ENCODE measurements at regions not wholly inside any gene's neighbourhood (a gene's known extent, or its start where the extent isn't known, plus 50 kb on each side); places are given as distances from the start of the nearest gene placed in this dataset.
"Not testable (repeated sequence)": the region's sequence is repeated elsewhere in the genome, so short reads cannot be mapped to it uniquely, and the experiment has no call there.

DNA sequence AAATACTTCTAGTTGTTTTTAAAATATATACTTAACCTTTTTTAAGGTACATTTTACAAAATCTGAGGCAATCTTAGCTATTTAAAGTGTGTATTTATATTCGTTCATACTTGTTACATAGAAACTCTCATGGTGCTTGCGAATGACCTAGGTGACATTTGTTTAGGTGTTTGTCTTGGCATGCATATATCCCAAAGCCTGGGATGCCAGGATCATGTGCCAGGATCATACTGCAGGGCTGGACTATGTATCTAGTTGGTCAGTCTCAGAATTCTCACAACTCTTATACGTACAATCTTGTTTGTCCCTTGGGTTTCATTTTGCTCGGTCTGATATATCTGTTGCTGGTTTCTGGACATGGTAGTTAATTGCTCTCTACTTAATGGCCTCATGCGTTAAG is 109.9 kb upstream of the WIPF3 start:
- H4K8ac ChIP-seq (ENCODE audit: low read depth, low read length); H3K4ac ChIP-seq (ENCODE audit: low read length); H3K14ac ChIP-seq (ENCODE audit: low read length); H3K4me2 ChIP-seq (ENCODE audit: insufficient read depth, low read length, poor library complexity, severe bottlenecking); H3K4me3 ChIP-seq (ENCODE audit: low read length in 2 of 2); H2BK5ac ChIP-seq (ENCODE audit: low read length); H2BK12ac ChIP-seq (ENCODE audit: low read length); H2AFZ ChIP-seq (ENCODE audit: low read length); H3K4me1 ChIP-seq (ENCODE audit: control insufficient read depth in 2 of 2, insufficient read depth in 1 of 2, low read depth in 1 of 2, low read length in 2 of 2); H3K9me3 ChIP-seq (replicated peaks in 1 of 2; ENCODE audit: control insufficient read depth in 2 of 2, insufficient read depth in 1 of 2, low read depth in 1 of 2, low read length in 2 of 2); H3K27ac ChIP-seq (replicated peaks; ENCODE audit: low read length); DNase-seq (ENCODE audit: low spot score); H3K23ac ChIP-seq (ENCODE audit: low read depth, low read length, poor library complexity); H2BK120ac ChIP-seq (ENCODE audit: low read depth, low read length); H4K91ac ChIP-seq (ENCODE audit: low read depth, low read length, poor library complexity); H3K18ac ChIP-seq (ENCODE audit: low read length); H3K27me3 ChIP-seq (ENCODE audit: control insufficient read depth in 3 of 3, insufficient read depth in 3 of 3, low read depth in 1 of 3, low read length in 3 of 3); H3K36me3 ChIP-seq (replicated peaks in 1 of 2; ENCODE audit: control insufficient read depth in 2 of 2, insufficient read depth in 2 of 2, low read length in 2 of 2); H3K9ac ChIP-seq (ENCODE audit: low read depth, low read length, poor library complexity); H3K79me1 ChIP-seq (ENCODE audit: low read depth, low read length); H2BK15ac ChIP-seq (ENCODE audit: low read length); H2AK5ac ChIP-seq (ENCODE audit: low read depth, low read length): not testable (repeated sequence)
- no CpG with 5 or more reads among the region's 5 CpGs for WGBS, 2 donors (ENCODE audit: extremely low coverage in 2 of 2, insufficient read length in 2 of 2, insufficient replicate concordance in 1 of 2)

DNA sequence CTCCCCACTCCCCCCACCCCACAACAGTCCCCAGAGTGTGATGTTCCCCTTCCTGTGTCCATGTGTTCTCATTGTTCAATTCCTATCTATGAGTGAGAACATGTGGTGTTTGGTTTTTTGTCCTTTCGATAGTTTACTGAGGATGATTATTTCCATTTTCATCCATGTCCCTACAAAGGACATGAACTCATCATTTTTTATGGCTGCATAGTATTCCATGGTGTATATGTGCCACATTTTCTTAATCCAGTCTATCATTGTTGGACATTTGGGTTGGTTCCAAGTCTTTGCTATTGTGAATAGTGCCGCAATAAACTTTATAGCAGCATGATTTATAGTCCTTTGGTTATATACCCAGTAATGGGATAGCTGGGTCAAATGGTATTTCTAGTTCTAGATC is 106.6 kb upstream of the WIPF3 start:
- H3K14ac ChIP-seq (ENCODE audit: low read length); H3K23ac ChIP-seq (ENCODE audit: low read depth, low read length, poor library complexity); DNase-seq (ENCODE audit: low spot score); H4K8ac ChIP-seq (ENCODE audit: low read depth, low read length); H3K79me1 ChIP-seq (ENCODE audit: low read depth, low read length); H4K91ac ChIP-seq (ENCODE audit: low read depth, low read length, poor library complexity); H3K27ac ChIP-seq (replicated peaks; ENCODE audit: low read length); H2BK120ac ChIP-seq (ENCODE audit: low read depth, low read length); H3K27me3 ChIP-seq (ENCODE audit: control insufficient read depth in 3 of 3, insufficient read depth in 3 of 3, low read depth in 1 of 3, low read length in 3 of 3); H3K36me3 ChIP-seq (replicated peaks in 1 of 2; ENCODE audit: control insufficient read depth in 2 of 2, insufficient read depth in 2 of 2, low read length in 2 of 2); H2BK5ac ChIP-seq (ENCODE audit: low read length); H3K4me1 ChIP-seq (ENCODE audit: control insufficient read depth in 2 of 2, insufficient read depth in 1 of 2, low read depth in 1 of 2, low read length in 2 of 2); H2BK15ac ChIP-seq (ENCODE audit: low read length); H2BK12ac ChIP-seq (ENCODE audit: low read length); H2AFZ ChIP-seq (ENCODE audit: low read length); H2AK5ac ChIP-seq (ENCODE audit: low read depth, low read length); H3K9ac ChIP-seq (ENCODE audit: low read depth, low read length, poor library complexity); H3K4me3 ChIP-seq (ENCODE audit: low read length in 2 of 2); H3K4ac ChIP-seq (ENCODE audit: low read length); H3K4me2 ChIP-seq (ENCODE audit: insufficient read depth, low read length, poor library complexity, severe bottlenecking); H3K9me3 ChIP-seq (replicated peaks in 1 of 2; ENCODE audit: control insufficient read depth in 2 of 2, insufficient read depth in 1 of 2, low read depth in 1 of 2, low read length in 2 of 2); H3K18ac ChIP-seq (ENCODE audit: low read length): not testable (repeated sequence)
- no CpG with 5 or more reads among the region's 2 CpGs for WGBS, 2 donors (ENCODE audit: extremely low coverage in 2 of 2, insufficient read length in 2 of 2, insufficient replicate concordance in 1 of 2)

DNA sequence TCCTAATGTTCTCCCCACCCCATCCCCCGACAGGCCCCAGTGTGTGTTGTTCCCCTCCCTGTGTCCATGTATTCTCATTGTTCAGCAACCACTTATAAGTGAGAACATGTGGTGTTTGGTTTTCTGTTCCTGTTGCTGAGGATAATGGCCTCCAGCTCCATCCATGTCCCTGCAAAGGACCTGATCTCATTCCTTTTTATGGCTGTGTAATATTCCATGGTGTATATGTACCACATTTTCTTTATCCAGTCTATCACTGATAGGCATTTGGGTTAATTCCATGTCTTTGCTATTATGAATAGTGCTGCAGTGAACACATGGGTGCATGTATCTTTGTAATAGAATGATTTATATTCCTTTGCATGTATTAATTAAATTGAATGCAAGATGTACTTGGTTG is 104.8 kb upstream of the WIPF3 start:
- not testable (repeated sequence) for H3K79me1 ChIP-seq (ENCODE audit: low read depth, low read length); H3K36me3 ChIP-seq (replicated peaks in 1 of 2; ENCODE audit: control insufficient read depth in 2 of 2, insufficient read depth in 2 of 2, low read length in 2 of 2); H2BK12ac ChIP-seq (ENCODE audit: low read length); H3K27ac ChIP-seq (replicated peaks; ENCODE audit: low read length); H3K23ac ChIP-seq (ENCODE audit: low read depth, low read length, poor library complexity); H3K14ac ChIP-seq (ENCODE audit: low read length); H2BK15ac ChIP-seq (ENCODE audit: low read length); H2AFZ ChIP-seq (ENCODE audit: low read length); H3K9ac ChIP-seq (ENCODE audit: low read depth, low read length, poor library complexity); H2BK120ac ChIP-seq (ENCODE audit: low read depth, low read length); H3K18ac ChIP-seq (ENCODE audit: low read length); H2BK5ac ChIP-seq (ENCODE audit: low read length); H3K9me3 ChIP-seq (replicated peaks in 1 of 2; ENCODE audit: control insufficient read depth in 2 of 2, insufficient read depth in 1 of 2, low read depth in 1 of 2, low read length in 2 of 2); H3K4me2 ChIP-seq (ENCODE audit: insufficient read depth, low read length, poor library complexity, severe bottlenecking); H2AK5ac ChIP-seq (ENCODE audit: low read depth, low read length); H3K4me3 ChIP-seq (ENCODE audit: low read length in 2 of 2); H4K91ac ChIP-seq (ENCODE audit: low read depth, low read length, poor library complexity); DNase-seq (ENCODE audit: low spot score); H3K4me1 ChIP-seq (ENCODE audit: control insufficient read depth in 2 of 2, insufficient read depth in 1 of 2, low read depth in 1 of 2, low read length in 2 of 2); H3K27me3 ChIP-seq (ENCODE audit: control insufficient read depth in 3 of 3, insufficient read depth in 3 of 3, low read depth in 1 of 3, low read length in 3 of 3); H3K4ac ChIP-seq (ENCODE audit: low read length); H4K8ac ChIP-seq (ENCODE audit: low read depth, low read length)
- WGBS, 2 donors (ENCODE audit: extremely low coverage in 2 of 2, insufficient read length in 2 of 2, insufficient replicate concordance in 1 of 2), result no CpG with 5 or more reads among the region's 1 CpG

DNA sequence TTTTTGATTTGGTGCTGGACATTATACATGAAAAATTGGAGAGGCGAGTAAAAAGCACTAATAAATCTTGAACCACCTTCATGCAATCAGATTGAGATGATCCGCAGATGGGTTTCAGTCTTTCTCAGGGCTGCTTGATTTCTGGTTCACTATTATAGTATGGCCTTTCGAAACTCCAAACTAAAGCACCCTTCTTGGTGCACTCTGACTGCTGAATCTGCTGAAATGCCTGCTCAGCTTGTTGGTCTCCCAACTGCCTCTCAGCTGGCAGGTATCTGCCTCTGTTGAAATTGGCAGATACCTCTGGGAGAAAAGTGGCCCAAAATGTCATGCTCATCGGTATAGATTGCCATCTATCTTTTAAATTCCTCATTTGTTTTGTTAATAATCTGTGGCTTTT is 102.5 kb upstream of the WIPF3 start:
- not testable (repeated sequence) for H2BK12ac ChIP-seq (ENCODE audit: low read length); H2BK5ac ChIP-seq (ENCODE audit: low read length); DNase-seq (ENCODE audit: low spot score); H3K36me3 ChIP-seq (replicated peaks in 1 of 2; ENCODE audit: control insufficient read depth in 2 of 2, insufficient read depth in 2 of 2, low read length in 2 of 2); H3K14ac ChIP-seq (ENCODE audit: low read length); H3K23ac ChIP-seq (ENCODE audit: low read depth, low read length, poor library complexity); H3K79me1 ChIP-seq (ENCODE audit: low read depth, low read length); H3K4me1 ChIP-seq (ENCODE audit: control insufficient read depth in 2 of 2, insufficient read depth in 1 of 2, low read depth in 1 of 2, low read length in 2 of 2); H3K27me3 ChIP-seq (ENCODE audit: control insufficient read depth in 3 of 3, insufficient read depth in 3 of 3, low read depth in 1 of 3, low read length in 3 of 3); H4K91ac ChIP-seq (ENCODE audit: low read depth, low read length, poor library complexity); H2AFZ ChIP-seq (ENCODE audit: low read length); H3K4me2 ChIP-seq (ENCODE audit: insufficient read depth, low read length, poor library complexity, severe bottlenecking); H3K18ac ChIP-seq (ENCODE audit: low read length); H2BK15ac ChIP-seq (ENCODE audit: low read length); H3K9me3 ChIP-seq (replicated peaks in 1 of 2; ENCODE audit: control insufficient read depth in 2 of 2, insufficient read depth in 1 of 2, low read depth in 1 of 2, low read length in 2 of 2); H3K4me3 ChIP-seq (ENCODE audit: low read length in 2 of 2); H2BK120ac ChIP-seq (ENCODE audit: low read depth, low read length); H3K9ac ChIP-seq (ENCODE audit: low read depth, low read length, poor library complexity); H2AK5ac ChIP-seq (ENCODE audit: low read depth, low read length); H4K8ac ChIP-seq (ENCODE audit: low read depth, low read length); H3K27ac ChIP-seq (replicated peaks; ENCODE audit: low read length); H3K4ac ChIP-seq (ENCODE audit: low read length)
- no CpG with 5 or more reads among the region's 4 CpGs for WGBS, 2 donors (ENCODE audit: extremely low coverage in 2 of 2, insufficient read length in 2 of 2, insufficient replicate concordance in 1 of 2)
